Lower lobe of right lung (tissue), 2 donors: ENCODE measurements at regions not wholly inside any gene's neighbourhood (a gene's known extent, or its start where the extent isn't known, plus 50 kb on each side); places are given as distances from the start of the nearest gene placed in this dataset.
A peak's percentile ranks its signal among the peaks of the same experiment; 100 is the strongest.
"Not testable (repeated sequence)": the region's sequence is repeated elsewhere in the genome, so short reads cannot be mapped to it uniquely, and the experiment has no call there.

ENCODE experiments used
- ATAC-seq, 2 donors: fragments of 200-7000 bp; cut with Tn5 transposase; one replicate each; pipeline ENCODE4 v1.9.1; 2020 to 2022; ENCODE audit warnings: mild to moderate bottlenecking in 2 of 2, moderate library complexity in 2 of 2
- DNase-seq: peaks from one replicate; pipeline ENCODE4 v3.0.0-alpha.2; 2020
- H3K27ac ChIP-seq: fragments of 200-600 bp; one replicate; pipeline ENCODE4 v1.8.0; 2022
- H3K27me3 ChIP-seq: fragments of 200-600 bp; one replicate; pipeline ENCODE4 v1.8.0; 2022; ENCODE audit warnings: low read depth
- H3K36me3 ChIP-seq: fragments of 200-600 bp; one replicate; pipeline ENCODE4 v1.8.0; 2022; ENCODE audit warnings: mild to moderate bottlenecking
- H3K4me1 ChIP-seq: fragments of 200-600 bp; one replicate; pipeline ENCODE4 v1.8.0; 2022
- H3K4me3 ChIP-seq: fragments of 200-600 bp; one replicate; pipeline ENCODE4 v1.8.0; 2022; ENCODE audit warnings: mild to moderate bottlenecking
- H3K9me3 ChIP-seq: fragments of 200-600 bp; one replicate; pipeline ENCODE4 v1.8.0; 2022
- CTCF ChIP-seq: fragments of 200-600 bp; IDR thresholded peaks from one replicate; pipeline ENCODE4 v1.8.0; 2022; ENCODE audit warnings: antibody characterized with exemption, mild to moderate bottlenecking
- intact Hi-C: fragments of 100-400 bp; cut with DNase I; formaldehyde crosslinking; loops from one replicate; pipeline ENCODE4 v1.11.0; 2022
- donor health status: DM: no; HTN: yes; CAD: no; lungs with severe emphysema.

- Histone ChIP-seq H3K9me3 (no peaks in the 10 kb centered on the region), H3K27me3 (no peaks in the 10 kb centered on the region), H3K4me3 (no peak overlapping the region), H3K27ac (no peak overlapping the region), H3K36me3 (no peaks in the 10 kb centered on the region), H3K4me1 (no peaks in the 10 kb centered on the region)
- DNase-seq = no peak
- no peak for ATAC-seq
- intact Hi-C loops = no loop called here
- no peak for TF ChIP-seq CTCF
These were observed 192.9 kb upstream of the NECTIN3 start for GRCh38 chr3:110878692-110879091.

- DNase-seq (peak; percentile 45), ATAC-seq (peak in 1 of 2 donors; percentile 32)
- Histone ChIP-seq H3K36me3 (no peaks in the 10 kb centered on the region), H3K27me3 (no peaks in the 10 kb centered on the region), H3K4me1 (no peaks in the 10 kb centered on the region), H3K27ac (no peak overlapping the region), H3K4me3 (no peak overlapping the region), H3K9me3 (no peaks in the 10 kb centered on the region)
- intact Hi-C loops = no loop called here
- no peak for TF ChIP-seq CTCF
These were observed 190.5 kb upstream of the NECTIN3 start for GRCh38 chr3:110881069-110881468.

- H3K27me3 ChIP-seq = no peaks in the 10 kb centered on the region
- no peak overlapping the region for H3K27ac ChIP-seq
- no peaks in the 10 kb centered on the region for H3K36me3 ChIP-seq
- no peaks in the 10 kb centered on the region for H3K4me1 ChIP-seq
- no peak for DNase-seq
- intact Hi-C loops = no loop called here
- ATAC-seq = no peak
- no peaks in the 10 kb centered on the region for H3K9me3 ChIP-seq
- no peak for TF ChIP-seq CTCF
- H3K4me3 ChIP-seq = no peak overlapping the region
These were observed 185.3 kb upstream of the NECTIN3 start for GRCh38 chr3:110886222-110886893.

- no peak for DNase-seq
- H3K9me3 ChIP-seq = no peaks in the 10 kb centered on the region
- no peak for ATAC-seq
- H3K27me3 ChIP-seq = no peaks in the 10 kb centered on the region
- intact Hi-C loops = no loop called here
- no peaks in the 10 kb centered on the region for H3K36me3 ChIP-seq
- H3K27ac ChIP-seq = no peak overlapping the region
- TF ChIP-seq CTCF = no peak
- H3K4me3 ChIP-seq = no peak overlapping the region
- H3K4me1 ChIP-seq = no peaks in the 10 kb centered on the region
These were observed 184.4 kb upstream of the NECTIN3 start for GRCh38 chr3:110887176-110887575.

- H3K9me3 ChIP-seq, H3K4me1 ChIP-seq, intact Hi-C loops, DNase-seq, H3K4me3 ChIP-seq, H3K36me3 ChIP-seq, H3K27me3 ChIP-seq, H3K27ac ChIP-seq, ATAC-seq: not testable (repeated sequence)
These were observed 182.8 kb upstream of the NECTIN3 start for GRCh38 chr3:110888625-110889375.

GRCh38 chr3:110889376-110889699 is 182.3 kb upstream of the NECTIN3 start:
- ATAC-seq, intact Hi-C loops: not testable (repeated sequence)

More at GRCh38 chr3:110889376-110889699, 182.3 kb upstream of the NECTIN3 start:
- not testable (repeated sequence) for H3K9me3 ChIP-seq, H3K27me3 ChIP-seq, H3K4me1 ChIP-seq, H3K27ac ChIP-seq, H3K36me3 ChIP-seq, H3K4me3 ChIP-seq, DNase-seq
